ENCODE measurements at regions not wholly inside any gene's neighbourhood (a gene's known extent, or its start where the extent isn't known, plus 50 kb on each side); places are given as distances from the start of the nearest gene placed in this dataset.

DNA sequence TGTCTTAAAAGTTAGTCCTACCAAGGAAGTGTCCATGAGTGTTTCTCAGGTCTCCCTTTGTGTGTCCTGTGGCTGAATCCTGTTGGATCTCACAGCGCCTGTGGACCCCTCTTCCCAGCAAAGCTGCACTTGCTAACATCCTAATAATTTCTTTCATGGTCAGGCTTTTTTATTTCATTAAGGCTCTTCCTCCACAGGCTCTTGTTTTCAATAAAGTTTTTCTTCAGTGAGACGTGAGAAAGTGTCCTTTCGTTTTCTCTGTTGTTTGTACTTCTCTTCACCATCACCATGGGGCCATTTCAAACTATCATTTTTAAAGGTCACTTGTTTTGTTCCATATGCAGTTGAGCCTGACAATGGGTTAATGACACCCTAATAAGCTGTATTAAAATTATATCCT lies 231.5 kb downstream of the LMO4 start:
- TF ChIP-seq, protein P1, sequence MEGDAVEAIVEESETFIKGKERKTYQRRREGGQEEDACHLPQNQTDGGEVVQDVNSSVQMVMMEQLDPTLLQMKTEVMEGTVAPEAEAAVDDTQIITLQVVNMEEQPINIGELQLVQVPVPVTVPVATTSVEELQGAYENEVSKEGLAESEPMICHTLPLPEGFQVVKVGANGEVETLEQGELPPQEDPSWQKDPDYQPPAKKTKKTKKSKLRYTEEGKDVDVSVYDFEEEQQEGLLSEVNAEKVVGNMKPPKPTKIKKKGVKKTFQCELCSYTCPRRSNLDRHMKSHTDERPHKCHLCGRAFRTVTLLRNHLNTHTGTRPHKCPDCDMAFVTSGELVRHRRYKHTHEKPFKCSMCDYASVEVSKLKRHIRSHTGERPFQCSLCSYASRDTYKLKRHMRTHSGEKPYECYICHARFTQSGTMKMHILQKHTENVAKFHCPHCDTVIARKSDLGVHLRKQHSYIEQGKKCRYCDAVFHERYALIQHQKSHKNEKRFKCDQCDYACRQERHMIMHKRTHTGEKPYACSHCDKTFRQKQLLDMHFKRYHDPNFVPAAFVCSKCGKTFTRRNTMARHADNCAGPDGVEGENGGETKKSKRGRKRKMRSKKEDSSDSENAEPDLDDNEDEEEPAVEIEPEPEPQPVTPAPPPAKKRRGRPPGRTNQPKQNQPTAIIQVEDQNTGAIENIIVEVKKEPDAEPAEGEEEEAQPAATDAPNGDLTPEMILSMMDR (IDR thresholded peaks at IDR 0.05): no peak
- TF ChIP-seq POLR2AphosphoS5 (IDR thresholded peaks at IDR 0.05; ENCODE audit: low read depth, low read length): no peak
- TF ChIP-seq SIN3A (IDR thresholded peaks at IDR 0.05; ENCODE audit: borderline replicate concordance, insufficient read depth, low read depth, low read length): no peak
- TF ChIP-seq, protein P2, sequence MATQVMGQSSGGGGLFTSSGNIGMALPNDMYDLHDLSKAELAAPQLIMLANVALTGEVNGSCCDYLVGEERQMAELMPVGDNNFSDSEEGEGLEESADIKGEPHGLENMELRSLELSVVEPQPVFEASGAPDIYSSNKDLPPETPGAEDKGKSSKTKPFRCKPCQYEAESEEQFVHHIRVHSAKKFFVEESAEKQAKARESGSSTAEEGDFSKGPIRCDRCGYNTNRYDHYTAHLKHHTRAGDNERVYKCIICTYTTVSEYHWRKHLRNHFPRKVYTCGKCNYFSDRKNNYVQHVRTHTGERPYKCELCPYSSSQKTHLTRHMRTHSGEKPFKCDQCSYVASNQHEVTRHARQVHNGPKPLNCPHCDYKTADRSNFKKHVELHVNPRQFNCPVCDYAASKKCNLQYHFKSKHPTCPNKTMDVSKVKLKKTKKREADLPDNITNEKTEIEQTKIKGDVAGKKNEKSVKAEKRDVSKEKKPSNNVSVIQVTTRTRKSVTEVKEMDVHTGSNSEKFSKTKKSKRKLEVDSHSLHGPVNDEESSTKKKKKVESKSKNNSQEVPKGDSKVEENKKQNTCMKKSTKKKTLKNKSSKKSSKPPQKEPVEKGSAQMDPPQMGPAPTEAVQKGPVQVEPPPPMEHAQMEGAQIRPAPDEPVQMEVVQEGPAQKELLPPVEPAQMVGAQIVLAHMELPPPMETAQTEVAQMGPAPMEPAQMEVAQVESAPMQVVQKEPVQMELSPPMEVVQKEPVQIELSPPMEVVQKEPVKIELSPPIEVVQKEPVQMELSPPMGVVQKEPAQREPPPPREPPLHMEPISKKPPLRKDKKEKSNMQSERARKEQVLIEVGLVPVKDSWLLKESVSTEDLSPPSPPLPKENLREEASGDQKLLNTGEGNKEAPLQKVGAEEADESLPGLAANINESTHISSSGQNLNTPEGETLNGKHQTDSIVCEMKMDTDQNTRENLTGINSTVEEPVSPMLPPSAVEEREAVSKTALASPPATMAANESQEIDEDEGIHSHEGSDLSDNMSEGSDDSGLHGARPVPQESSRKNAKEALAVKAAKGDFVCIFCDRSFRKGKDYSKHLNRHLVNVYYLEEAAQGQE (IDR thresholded peaks at IDR 0.05; ENCODE audit: insufficient read depth in 1 of 2, low read depth in 2 of 2, low read length in 1 of 2): no peak
- no peak for TF ChIP-seq TCF7L2 (IDR thresholded peaks at IDR 0.05; ENCODE audit: low read depth, low read length)

All from Panc1 (cell line).